ENCODE measurements at regions not wholly inside any gene's neighbourhood (a gene's known extent, or its start where the extent isn't known, plus 50 kb on each side); places are given as distances from the start of the nearest gene placed in this dataset.

DNA sequence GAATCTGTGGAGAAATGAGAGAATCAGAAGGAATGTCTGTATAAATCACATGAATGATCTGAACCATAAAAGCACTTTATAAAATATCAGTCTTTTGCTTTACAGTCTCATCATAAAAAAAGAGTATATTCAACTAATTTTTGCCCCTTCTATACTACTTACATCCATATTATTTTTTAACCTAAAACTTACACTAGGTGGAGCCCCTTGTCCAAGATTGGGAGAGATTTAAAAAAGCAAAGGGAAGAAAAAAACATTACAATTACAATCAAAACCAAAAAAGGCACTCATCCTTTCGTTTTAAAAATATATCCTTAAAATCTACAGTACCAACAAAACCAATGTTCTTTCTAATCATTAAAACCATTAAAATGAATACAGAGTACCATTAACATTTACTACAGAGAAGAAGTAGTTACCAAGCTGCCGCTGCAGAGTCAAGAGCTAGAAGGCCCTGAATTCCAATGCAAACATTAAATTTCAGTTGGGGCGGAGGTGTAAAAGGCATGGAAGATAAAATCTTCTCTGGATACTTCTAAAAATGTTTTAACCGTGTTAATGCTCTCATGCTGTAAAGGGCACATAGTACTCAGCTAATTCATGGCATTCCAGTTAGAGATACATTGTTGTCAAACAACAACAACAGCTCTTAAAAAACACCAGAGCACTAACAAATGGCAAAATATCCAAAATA lies 56.7 kb upstream of the EPB41L3 start:
- no peak for ATAC-seq
- Histone ChIP-seq H3K4me3 (no peak overlapping the region), H3K4me1 (no peaks in the 10 kb centered on the region), H3K36me3 (no peaks in the 10 kb centered on the region), H3K27ac (no peak overlapping the region), H3K27me3 (no peaks in the 10 kb centered on the region), H3K9me3 (no peaks in the 10 kb centered on the region)
- in situ Hi-C loops (cut with MboI; ENCODE audit: low sequenced_read_pairs in 4 of 4), result loop anchor here in 1 of 4 donors (25.0 kb wide), 1 partner anchor 237 kb away; no protein-coding TSS in a partner anchor
- TF ChIP-seq POLR2A (IDR thresholded peaks at IDR 0.05), result no peak
- TF ChIP-seq, protein P1, sequence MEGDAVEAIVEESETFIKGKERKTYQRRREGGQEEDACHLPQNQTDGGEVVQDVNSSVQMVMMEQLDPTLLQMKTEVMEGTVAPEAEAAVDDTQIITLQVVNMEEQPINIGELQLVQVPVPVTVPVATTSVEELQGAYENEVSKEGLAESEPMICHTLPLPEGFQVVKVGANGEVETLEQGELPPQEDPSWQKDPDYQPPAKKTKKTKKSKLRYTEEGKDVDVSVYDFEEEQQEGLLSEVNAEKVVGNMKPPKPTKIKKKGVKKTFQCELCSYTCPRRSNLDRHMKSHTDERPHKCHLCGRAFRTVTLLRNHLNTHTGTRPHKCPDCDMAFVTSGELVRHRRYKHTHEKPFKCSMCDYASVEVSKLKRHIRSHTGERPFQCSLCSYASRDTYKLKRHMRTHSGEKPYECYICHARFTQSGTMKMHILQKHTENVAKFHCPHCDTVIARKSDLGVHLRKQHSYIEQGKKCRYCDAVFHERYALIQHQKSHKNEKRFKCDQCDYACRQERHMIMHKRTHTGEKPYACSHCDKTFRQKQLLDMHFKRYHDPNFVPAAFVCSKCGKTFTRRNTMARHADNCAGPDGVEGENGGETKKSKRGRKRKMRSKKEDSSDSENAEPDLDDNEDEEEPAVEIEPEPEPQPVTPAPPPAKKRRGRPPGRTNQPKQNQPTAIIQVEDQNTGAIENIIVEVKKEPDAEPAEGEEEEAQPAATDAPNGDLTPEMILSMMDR (IDR thresholded peaks at IDR 0.05 in 4 of 5, conservative IDR thresholded peaks at IDR 0.05 in 1 of 5), result peak in 2 of 5 experiments; percentile 16 to 27
- no peak for DNase-seq
- intact Hi-C loops (cut with DNase I; ENCODE audit: low total_unique reads), result loop anchor here (10.0 kb wide), 1 partner anchor 294 kb away; the partner anchor contains the start of gene TMEM200C

DNA sequence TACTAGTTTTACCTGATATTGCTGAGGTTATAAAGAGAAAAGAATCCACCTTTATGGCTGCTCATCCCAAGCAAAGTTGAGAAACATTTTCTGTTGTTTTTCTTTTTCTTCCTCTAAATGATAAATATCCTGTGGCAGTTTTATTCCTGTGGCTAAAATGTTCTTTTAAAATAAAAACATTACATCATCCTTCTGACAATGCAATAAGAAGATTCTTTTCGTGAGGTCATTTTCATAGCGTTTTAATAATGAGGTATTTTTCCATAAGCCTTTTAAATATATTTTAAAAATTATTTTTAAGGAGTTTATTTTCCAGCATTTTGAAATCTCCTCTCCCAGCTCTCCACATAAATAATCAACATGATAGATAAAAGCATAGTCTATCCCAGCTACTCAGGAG lies 52.8 kb upstream of the EPB41L3 start:
- intact Hi-C loops (cut with DNase I; ENCODE audit: low total_unique reads), result no loop called here
- ATAC-seq, result no peak

More for the DNA sequence above, 52.8 kb upstream of the EPB41L3 start:
- DNase-seq, result no peak
- Histone ChIP-seq H3K27me3 (no peaks in the 10 kb centered on the region), H3K4me3 (no peak overlapping the region), H3K9me3 (no peaks in the 10 kb centered on the region), H3K4me1 (no peaks in the 10 kb centered on the region), H3K36me3 (no peaks in the 10 kb centered on the region), H3K27ac (no peak overlapping the region)
- in situ Hi-C loops (cut with MboI; ENCODE audit: low sequenced_read_pairs in 4 of 4), result no loop called here
- TF ChIP-seq POLR2A (IDR thresholded peaks at IDR 0.05), result no peak
- TF ChIP-seq, protein P1 (IDR thresholded peaks at IDR 0.05 in 4 of 5, conservative IDR thresholded peaks at IDR 0.05 in 1 of 5), result no peak
